Uterus (tissue), 2 donors: ENCODE measurements at regions not wholly inside any gene's neighbourhood (a gene's known extent, or its start where the extent isn't known, plus 50 kb on each side); places are given as distances from the start of the nearest gene placed in this dataset.

Experiments used
- POLR2A ChIP-seq, 2 donors: fragments of 450-650 bp; IDR thresholded peaks; one replicate each; pipeline ENCODE4 v1.6.1; 2016; ENCODE audit warnings: antibody characterized with exemption in 2 of 2, mild to moderate bottlenecking in 1 of 2, moderate library complexity in 1 of 2
- TF ChIP-seq, protein P1 (sequence below), 4 experiments: fragments of 200-600 bp in 2 of 4; fragments of 450-650 bp in 2 of 4; sonication (generic) in 2 of 4; IDR thresholded peaks; one replicate each; pipeline ENCODE4 v1.5.1; 2016 to 2019; ENCODE audit warnings: antibody characterized with exemption in 4 of 4, mild to moderate bottlenecking in 2 of 4, moderate library complexity in 1 of 4

DNA sequence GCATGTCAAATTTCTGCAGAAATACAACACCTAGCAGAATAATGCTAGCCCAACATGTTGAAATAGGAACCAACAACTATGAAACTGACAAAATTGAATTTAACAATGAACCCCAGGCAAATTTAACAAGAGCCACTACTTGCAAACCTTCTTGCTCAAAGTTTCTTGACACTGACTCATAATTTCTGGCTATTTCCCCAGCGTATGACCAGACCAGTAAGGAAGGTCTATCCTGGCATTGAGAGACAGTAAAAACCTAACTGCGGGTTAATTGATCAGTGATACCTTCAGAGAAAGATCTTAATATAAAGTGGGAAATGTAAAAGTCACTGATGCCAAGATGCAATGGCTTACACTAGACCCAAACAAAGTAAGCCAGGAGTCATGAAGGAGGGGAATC is 510.1 kb downstream of the ARL4A start:
- TF ChIP-seq, protein P1, sequence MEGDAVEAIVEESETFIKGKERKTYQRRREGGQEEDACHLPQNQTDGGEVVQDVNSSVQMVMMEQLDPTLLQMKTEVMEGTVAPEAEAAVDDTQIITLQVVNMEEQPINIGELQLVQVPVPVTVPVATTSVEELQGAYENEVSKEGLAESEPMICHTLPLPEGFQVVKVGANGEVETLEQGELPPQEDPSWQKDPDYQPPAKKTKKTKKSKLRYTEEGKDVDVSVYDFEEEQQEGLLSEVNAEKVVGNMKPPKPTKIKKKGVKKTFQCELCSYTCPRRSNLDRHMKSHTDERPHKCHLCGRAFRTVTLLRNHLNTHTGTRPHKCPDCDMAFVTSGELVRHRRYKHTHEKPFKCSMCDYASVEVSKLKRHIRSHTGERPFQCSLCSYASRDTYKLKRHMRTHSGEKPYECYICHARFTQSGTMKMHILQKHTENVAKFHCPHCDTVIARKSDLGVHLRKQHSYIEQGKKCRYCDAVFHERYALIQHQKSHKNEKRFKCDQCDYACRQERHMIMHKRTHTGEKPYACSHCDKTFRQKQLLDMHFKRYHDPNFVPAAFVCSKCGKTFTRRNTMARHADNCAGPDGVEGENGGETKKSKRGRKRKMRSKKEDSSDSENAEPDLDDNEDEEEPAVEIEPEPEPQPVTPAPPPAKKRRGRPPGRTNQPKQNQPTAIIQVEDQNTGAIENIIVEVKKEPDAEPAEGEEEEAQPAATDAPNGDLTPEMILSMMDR (IDR thresholded peaks at IDR 0.05) = no peak
- no peak for TF ChIP-seq POLR2A (IDR thresholded peaks at IDR 0.05)
